Stomach (tissue), 4 donors: ENCODE measurements at regions not wholly inside any gene's neighbourhood (a gene's known extent, or its start where the extent isn't known, plus 50 kb on each side); places are given as distances from the start of the nearest gene placed in this dataset.

ENCODE experiments used
- EP300 ChIP-seq: sonication (generic); formaldehyde crosslinking; IDR thresholded peaks from one replicate; pipeline ENCODE4 v1.6.1; 2017; ENCODE audit warnings: antibody characterized with exemption
- POLR2A ChIP-seq, 4 donors: fragments of 450-650 bp; IDR thresholded peaks; one replicate each; pipeline ENCODE4 v1.6.1; 2016; ENCODE audit warnings: antibody characterized with exemption in 4 of 4, control low read depth in 2 of 4, mild to moderate bottlenecking in 1 of 4, moderate library complexity in 1 of 4
- POLR2AphosphoS5 ChIP-seq, 3 donors: sonication (generic); formaldehyde crosslinking; IDR thresholded peaks; one replicate each; pipeline ENCODE4 v1.6.1; 2016; ENCODE audit warnings: antibody characterized with exemption in 3 of 3
- TF ChIP-seq, protein P1 (sequence below), 7 experiments: fragments of 450-650 bp in 4 of 7; fragments of 200-600 bp in 3 of 7; sonication (generic) in 3 of 7; IDR thresholded peaks; one replicate each; pipeline ENCODE4 v1.5.1; 2016 to 2019; ENCODE audit warnings: antibody characterized with exemption in 7 of 7, control low read depth in 2 of 7, mild to moderate bottlenecking in 1 of 7

DNA sequence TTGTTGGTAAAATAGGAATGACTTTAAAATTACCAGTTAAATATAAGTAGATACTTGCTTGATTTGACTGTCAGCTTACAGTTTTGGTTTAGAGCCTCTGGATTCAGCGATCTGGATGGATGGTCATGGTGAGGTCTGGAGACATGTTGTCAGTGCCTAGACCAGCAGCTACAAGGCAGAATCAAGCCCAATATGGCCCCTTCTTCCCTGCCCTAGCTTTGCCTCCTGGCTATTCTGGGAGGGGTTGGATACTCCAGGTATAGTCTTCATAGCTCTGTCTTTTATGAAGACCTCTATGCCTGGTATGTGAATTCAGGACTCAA, 166.5 kb upstream of the VIPR2 start:
- TF ChIP-seq POLR2AphosphoS5 (IDR thresholded peaks at IDR 0.05): no peak
- no peak for TF ChIP-seq POLR2A (IDR thresholded peaks at IDR 0.05)
- TF ChIP-seq, protein P1, sequence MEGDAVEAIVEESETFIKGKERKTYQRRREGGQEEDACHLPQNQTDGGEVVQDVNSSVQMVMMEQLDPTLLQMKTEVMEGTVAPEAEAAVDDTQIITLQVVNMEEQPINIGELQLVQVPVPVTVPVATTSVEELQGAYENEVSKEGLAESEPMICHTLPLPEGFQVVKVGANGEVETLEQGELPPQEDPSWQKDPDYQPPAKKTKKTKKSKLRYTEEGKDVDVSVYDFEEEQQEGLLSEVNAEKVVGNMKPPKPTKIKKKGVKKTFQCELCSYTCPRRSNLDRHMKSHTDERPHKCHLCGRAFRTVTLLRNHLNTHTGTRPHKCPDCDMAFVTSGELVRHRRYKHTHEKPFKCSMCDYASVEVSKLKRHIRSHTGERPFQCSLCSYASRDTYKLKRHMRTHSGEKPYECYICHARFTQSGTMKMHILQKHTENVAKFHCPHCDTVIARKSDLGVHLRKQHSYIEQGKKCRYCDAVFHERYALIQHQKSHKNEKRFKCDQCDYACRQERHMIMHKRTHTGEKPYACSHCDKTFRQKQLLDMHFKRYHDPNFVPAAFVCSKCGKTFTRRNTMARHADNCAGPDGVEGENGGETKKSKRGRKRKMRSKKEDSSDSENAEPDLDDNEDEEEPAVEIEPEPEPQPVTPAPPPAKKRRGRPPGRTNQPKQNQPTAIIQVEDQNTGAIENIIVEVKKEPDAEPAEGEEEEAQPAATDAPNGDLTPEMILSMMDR (IDR thresholded peaks at IDR 0.05): no peak
- no peak for TF ChIP-seq EP300
